HL-60 (cell line): ENCODE measurements at regions not wholly inside any gene's neighbourhood (a gene's known extent, or its start where the extent isn't known, plus 50 kb on each side); places are given as distances from the start of the nearest gene placed in this dataset.

Experiments
- POLR2AphosphoS5 ChIP-seq: IDR thresholded peaks from 2 replicates; pipeline ENCODE4 v1.6.1; 2012; ENCODE audit warnings: low read depth
- SPI1 ChIP-seq: IDR thresholded peaks from 2 replicates; pipeline ENCODE4 v1.6.1; 2012; ENCODE audit warnings: low read depth, mild to moderate bottlenecking, borderline replicate concordance
- TF ChIP-seq, protein P1 (sequence below): IDR thresholded peaks from one replicate; pipeline ENCODE4 v1.5.1; 2011; ENCODE audit warnings: low read length, control low read depth, inconsistent platforms; ENCODE audit not compliant: insufficient read depth

DNA sequence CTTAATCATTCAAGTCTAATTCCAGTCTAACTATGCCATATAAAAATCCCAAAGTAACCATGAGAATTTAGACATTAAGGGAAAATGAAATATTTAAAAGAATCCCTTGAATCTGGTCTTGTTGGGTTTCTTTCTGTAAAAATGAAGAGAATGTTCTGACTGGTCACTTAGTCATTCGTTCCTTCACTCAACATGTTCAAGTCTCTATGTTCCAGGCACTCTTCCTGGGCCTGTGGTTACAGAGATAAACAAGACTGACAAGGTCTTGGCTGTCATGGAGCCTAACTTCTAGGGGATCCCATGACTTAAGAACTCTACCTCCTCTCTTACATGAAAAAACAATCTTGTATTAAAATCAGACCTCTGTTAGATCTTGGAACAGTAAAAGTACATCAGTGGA, 638.6 kb upstream of the TBL1XR1 start:
- TF ChIP-seq, protein P1, sequence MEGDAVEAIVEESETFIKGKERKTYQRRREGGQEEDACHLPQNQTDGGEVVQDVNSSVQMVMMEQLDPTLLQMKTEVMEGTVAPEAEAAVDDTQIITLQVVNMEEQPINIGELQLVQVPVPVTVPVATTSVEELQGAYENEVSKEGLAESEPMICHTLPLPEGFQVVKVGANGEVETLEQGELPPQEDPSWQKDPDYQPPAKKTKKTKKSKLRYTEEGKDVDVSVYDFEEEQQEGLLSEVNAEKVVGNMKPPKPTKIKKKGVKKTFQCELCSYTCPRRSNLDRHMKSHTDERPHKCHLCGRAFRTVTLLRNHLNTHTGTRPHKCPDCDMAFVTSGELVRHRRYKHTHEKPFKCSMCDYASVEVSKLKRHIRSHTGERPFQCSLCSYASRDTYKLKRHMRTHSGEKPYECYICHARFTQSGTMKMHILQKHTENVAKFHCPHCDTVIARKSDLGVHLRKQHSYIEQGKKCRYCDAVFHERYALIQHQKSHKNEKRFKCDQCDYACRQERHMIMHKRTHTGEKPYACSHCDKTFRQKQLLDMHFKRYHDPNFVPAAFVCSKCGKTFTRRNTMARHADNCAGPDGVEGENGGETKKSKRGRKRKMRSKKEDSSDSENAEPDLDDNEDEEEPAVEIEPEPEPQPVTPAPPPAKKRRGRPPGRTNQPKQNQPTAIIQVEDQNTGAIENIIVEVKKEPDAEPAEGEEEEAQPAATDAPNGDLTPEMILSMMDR: no peak
- no peak for TF ChIP-seq POLR2AphosphoS5
- TF ChIP-seq SPI1: no peak
